ENCODE measurements at regions not wholly inside any gene's neighbourhood (a gene's known extent, or its start where the extent isn't known, plus 50 kb on each side); places are given as distances from the start of the nearest gene placed in this dataset.

- RAD21 ChIA-PET (ENCODE audit: unreplicated experiment): interaction anchor here (1.8 kb wide), 1 partner anchor 12 kb away, joined by 6 read pairs; no protein-coding TSS in a partner anchor
- BruUV-seq (replicated peaks): no TSS peak
These were observed 654.6 kb downstream of the SH2D4B start for GRCh38 chr10:81192221-81192788.

More at GRCh38 chr10:81192221-81192788, 654.6 kb downstream of the SH2D4B start:
- Histone ChIP-seq H3K27me3 (replicated peaks in 1 of 2; ENCODE audit: control insufficient read depth in 2 of 2, insufficient read depth in 2 of 2, low read length in 1 of 2) (no peaks in the 10 kb centered on the region), H3K36me3 (ENCODE audit: control insufficient read depth in 2 of 2, insufficient read depth in 2 of 2, low read length in 1 of 2) (no peaks in the 10 kb centered on the region), H2AFZ (ENCODE audit: control insufficient read depth, low read depth, low read length) (no peak overlapping the region), H3K4me2 (ENCODE audit: control insufficient read depth, insufficient read depth) (no peak overlapping the region), H4K20me1 (ENCODE audit: control insufficient read depth, insufficient read depth) (no peaks in the 10 kb centered on the region), H3K27ac (ENCODE audit: control insufficient read depth, insufficient read depth) (no peak overlapping the region), H3K9ac (ENCODE audit: control insufficient read depth, insufficient read depth, low read length) (no peak overlapping the region), H3K4me3 (no peak overlapping the region), H3K4me1 (ENCODE audit: control insufficient read depth, insufficient read depth, low read length) (no peaks in the 10 kb centered on the region), H3K9me3 (replicated peaks; ENCODE audit: control insufficient read depth, insufficient read depth, low read length) (no peaks in the 10 kb centered on the region), H3K79me2 (ENCODE audit: control insufficient read depth, insufficient read depth, low read length) (no peaks in the 10 kb centered on the region)
- POLR2A ChIA-PET: no interaction called here
- SMC1A ChIA-PET (ENCODE audit: uncharacterized antibody, unreplicated experiment): interaction anchor here (1.1 to 1.7 kb wide), 3 partner anchors 13 to 110 kb away, joined by 3 to 6 read pairs (median 3); no protein-coding TSS in a partner anchor
- no peak for DNase-seq (ENCODE audit: low read depth, low spot score)
- TF ChIP-seq MTA2 (IDR thresholded peaks at IDR 0.05; ENCODE audit: low read depth): no peak
- no peak for TF ChIP-seq ASH2L (IDR thresholded peaks at IDR 0.05; ENCODE audit: borderline replicate concordance, low read depth)
- no peak for TF ChIP-seq KDM1A (IDR thresholded peaks at IDR 0.05; ENCODE audit: borderline replicate concordance)
- TF ChIP-seq REST (IDR thresholded peaks at IDR 0.05; ENCODE audit: low read depth, low read length): no peak
- no peak for TF ChIP-seq HSF1 (IDR thresholded peaks at IDR 0.05; ENCODE audit: low read depth, low read length)
- TF ChIP-seq BCLAF1 (IDR thresholded peaks at IDR 0.05): no peak
- TF ChIP-seq RBBP5 (conservative IDR thresholded peaks at IDR 0.05): no peak
- no peak for TF ChIP-seq CBX5 (IDR thresholded peaks at IDR 0.05; ENCODE audit: low read depth)
- no peak for TF ChIP-seq ZNF622 (IDR thresholded peaks at IDR 0.05)
- no peak for TF ChIP-seq ZNF207 (IDR thresholded peaks at IDR 0.05; ENCODE audit: borderline replicate concordance)
- TF ChIP-seq ZBTB40 (IDR thresholded peaks at IDR 0.05; ENCODE audit: borderline replicate concordance): no peak
- no peak for TF ChIP-seq CHD4 (IDR thresholded peaks at IDR 0.05)
- in situ Hi-C loops (cut with MboI): no loop called here
- CTCF ChIA-PET: interaction anchor here (0.9 to 5.2 kb wide), 2 partner anchors 13 to 628 kb away, joined by 3 to 19 read pairs; no protein-coding TSS in a partner anchor
- intact Hi-C loops (cut with micrococcal nuclease; ENCODE audit: unreplicated experiment): no loop called here
- FAIRE-seq: no peak
- ATAC-seq: no peak
- 20% methylated on average over 6 of the region's 6 CpGs for WGBS (ENCODE audit: insufficient coverage, insufficient replicate concordance, low lambda C conversion rate, missing lambda C conversion rate)
